Activated CD8-positive, alpha-beta T cell treated with anti-CD3 and anti-CD28 coated beads for 36 hours (primary cell): ENCODE measurements at regions not wholly inside any gene's neighbourhood (a gene's known extent, or its start where the extent isn't known, plus 50 kb on each side); places are given as distances from the start of the nearest gene placed in this dataset.

Experiments used
- ATAC-seq: fragments of 200-7000 bp; cut with Tn5 transposase; one replicate; pipeline ENCODE4 v1.10.0; 2021; ENCODE audit warnings: mild to moderate bottlenecking, moderate library complexity
- CTCF ChIA-PET: fragments of 350-600 bp; sonication (Branson Sonifier 250); formaldehyde crosslinking; loops from one replicate; lab custom pipeline; 2021; ENCODE audit warnings: antibody characterized with exemption; lab: Charles Lee
- POLR2A ChIA-PET: fragments of 350-600 bp; sonication (Branson Sonifier 250); formaldehyde crosslinking; loops from one replicate; lab custom pipeline; 2021; ENCODE audit warnings: antibody characterized with exemption; lab: Charles Lee
- DNase-seq: peaks from one replicate; pipeline ENCODE4 v3.0.0-alpha.2; 2020
- H3K27ac Mint-ChIP-seq: one replicate; pipeline ENCODE4 v1.8.0; 2021; ENCODE audit warnings: mild to moderate bottlenecking, mixed read lengths
- H3K27me3 Mint-ChIP-seq: one replicate; pipeline ENCODE4 v1.8.0; 2021; ENCODE audit warnings: mixed read lengths
- H3K36me3 Mint-ChIP-seq: one replicate; pipeline ENCODE4 v1.8.0; 2021; ENCODE audit warnings: low read depth, mixed read lengths
- H3K4me1 Mint-ChIP-seq: one replicate; pipeline ENCODE4 v1.8.0; 2021; ENCODE audit warnings: low read depth, mixed read lengths
- H3K4me3 Mint-ChIP-seq: one replicate; pipeline ENCODE4 v1.8.0; 2021; ENCODE audit warnings: mild to moderate bottlenecking, moderate library complexity, mixed read lengths
- H3K9me3 Mint-ChIP-seq: one replicate; pipeline ENCODE4 v1.8.0; 2021; ENCODE audit warnings: mixed read lengths
- intact Hi-C: fragments of 100-400 bp; cut with micrococcal nuclease; formaldehyde crosslinking; loops from one replicate; pipeline ENCODE4 v1.10.0; 2022
- TF ChIP-seq, protein P1 (sequence below): fragments of 200-600 bp; IDR thresholded peaks from one replicate; pipeline ENCODE4 v1.8.0; 2022; ENCODE audit warnings: antibody characterized with exemption, mild to moderate bottlenecking

DNA sequence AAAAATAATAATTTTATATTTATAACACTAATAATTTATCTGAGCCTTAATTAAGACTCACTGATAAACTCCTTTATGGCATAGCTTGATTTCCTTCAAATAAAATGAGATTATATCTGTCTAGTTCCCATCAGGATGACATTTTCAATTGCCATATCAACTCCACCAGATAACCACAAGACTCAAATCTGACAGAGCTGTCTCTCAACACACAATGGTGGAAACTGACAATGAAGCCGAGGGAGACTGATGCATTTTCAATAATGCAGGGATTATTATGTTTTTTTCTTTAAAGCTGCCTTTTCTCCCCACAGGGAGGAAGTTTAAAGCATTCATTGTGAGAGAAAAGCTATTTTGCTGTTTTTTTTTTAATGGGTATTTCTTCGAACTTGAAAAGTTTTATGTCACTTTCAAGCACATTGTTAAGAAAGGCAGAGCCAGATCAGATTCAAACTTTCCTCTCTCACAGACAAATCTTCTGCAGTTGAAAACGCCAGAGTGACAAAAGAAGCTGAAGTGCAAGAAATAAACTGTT is 1326.9 kb upstream of the MIR17HG start:
- ChIA-PET CTCF (no interaction called here), POLR2A (no interaction called here)
- H3K27me3 Mint-ChIP-seq = no peaks in the 10 kb centered on the region
- ATAC-seq (no peak), DNase-seq (no peak)
- H3K27ac Mint-ChIP-seq = no peak overlapping the region
- TF ChIP-seq, protein P1, sequence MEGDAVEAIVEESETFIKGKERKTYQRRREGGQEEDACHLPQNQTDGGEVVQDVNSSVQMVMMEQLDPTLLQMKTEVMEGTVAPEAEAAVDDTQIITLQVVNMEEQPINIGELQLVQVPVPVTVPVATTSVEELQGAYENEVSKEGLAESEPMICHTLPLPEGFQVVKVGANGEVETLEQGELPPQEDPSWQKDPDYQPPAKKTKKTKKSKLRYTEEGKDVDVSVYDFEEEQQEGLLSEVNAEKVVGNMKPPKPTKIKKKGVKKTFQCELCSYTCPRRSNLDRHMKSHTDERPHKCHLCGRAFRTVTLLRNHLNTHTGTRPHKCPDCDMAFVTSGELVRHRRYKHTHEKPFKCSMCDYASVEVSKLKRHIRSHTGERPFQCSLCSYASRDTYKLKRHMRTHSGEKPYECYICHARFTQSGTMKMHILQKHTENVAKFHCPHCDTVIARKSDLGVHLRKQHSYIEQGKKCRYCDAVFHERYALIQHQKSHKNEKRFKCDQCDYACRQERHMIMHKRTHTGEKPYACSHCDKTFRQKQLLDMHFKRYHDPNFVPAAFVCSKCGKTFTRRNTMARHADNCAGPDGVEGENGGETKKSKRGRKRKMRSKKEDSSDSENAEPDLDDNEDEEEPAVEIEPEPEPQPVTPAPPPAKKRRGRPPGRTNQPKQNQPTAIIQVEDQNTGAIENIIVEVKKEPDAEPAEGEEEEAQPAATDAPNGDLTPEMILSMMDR = no peak
- H3K9me3 Mint-ChIP-seq = no peaks in the 10 kb centered on the region
- H3K4me3 Mint-ChIP-seq = no peak overlapping the region
- no peaks in the 10 kb centered on the region for H3K36me3 Mint-ChIP-seq
- H3K4me1 Mint-ChIP-seq = no peaks in the 10 kb centered on the region
- intact Hi-C loops = no loop called here

DNA sequence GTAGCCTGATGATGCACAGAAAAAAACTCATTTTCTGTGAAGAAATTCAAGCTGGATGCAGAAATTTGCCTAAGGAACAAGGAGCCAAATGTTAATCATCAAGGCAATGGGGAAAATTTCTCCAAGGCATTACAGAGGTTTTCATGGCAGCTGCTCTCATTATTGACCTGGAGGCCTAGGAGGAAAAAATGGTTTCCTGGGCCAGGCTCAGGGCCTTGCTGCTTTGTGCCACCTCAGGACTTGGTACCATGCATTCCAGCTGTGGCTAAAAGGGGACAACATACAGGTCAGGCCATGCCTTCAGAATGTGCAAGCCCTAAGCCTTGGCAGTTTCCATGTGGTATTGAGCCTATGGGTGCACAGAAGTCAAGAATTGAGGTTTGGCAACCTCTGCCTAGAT is 1320.1 kb upstream of the MIR17HG start:
- Mint-ChIP-seq H3K27me3 (no peaks in the 10 kb centered on the region), H3K36me3 (no peaks in the 10 kb centered on the region), H3K27ac (no peak overlapping the region), H3K9me3 (peaks cover 25% of the 10 kb centered on the region), H3K4me1 (no peaks in the 10 kb centered on the region), H3K4me3 (no peak overlapping the region)
- ATAC-seq (no peak), DNase-seq (no peak)
- ChIA-PET POLR2A (no interaction called here), CTCF (no interaction called here)
- TF ChIP-seq, protein P1 = no peak
- intact Hi-C loops = no loop called here

DNA sequence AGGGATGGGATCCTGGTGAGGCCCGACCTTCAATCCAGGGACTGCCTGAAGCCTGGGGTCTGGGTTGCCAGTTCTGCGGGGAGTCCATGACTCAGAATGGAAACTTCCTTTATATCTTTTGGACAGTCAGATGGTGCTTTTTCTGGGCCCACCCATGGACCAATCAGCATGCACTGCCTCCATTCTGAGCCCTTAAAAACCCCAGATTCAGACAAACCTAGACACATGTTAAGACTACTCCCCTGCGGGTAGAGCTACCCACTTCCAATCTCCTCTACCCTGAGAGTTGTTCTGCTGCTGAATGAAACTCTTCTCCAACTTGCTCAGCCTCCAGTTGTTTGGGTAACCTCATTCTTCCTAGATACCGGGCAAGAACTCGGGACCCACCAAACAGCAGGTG is 1315.2 kb upstream of the MIR17HG start:
- H3K9me3 Mint-ChIP-seq = peaks cover 23% of the 10 kb centered on the region
- CTCF ChIA-PET = no interaction called here
- POLR2A ChIA-PET = no interaction called here
- H3K36me3 Mint-ChIP-seq = no peaks in the 10 kb centered on the region
- no peaks in the 10 kb centered on the region for H3K27me3 Mint-ChIP-seq
- H3K27ac Mint-ChIP-seq = no peak overlapping the region
- no peak overlapping the region for H3K4me3 Mint-ChIP-seq
- intact Hi-C loops = no loop called here
- TF ChIP-seq, protein P1 = no peak
- DNase-seq (no peak), ATAC-seq (no peak)
- no peaks in the 10 kb centered on the region for H3K4me1 Mint-ChIP-seq

DNA sequence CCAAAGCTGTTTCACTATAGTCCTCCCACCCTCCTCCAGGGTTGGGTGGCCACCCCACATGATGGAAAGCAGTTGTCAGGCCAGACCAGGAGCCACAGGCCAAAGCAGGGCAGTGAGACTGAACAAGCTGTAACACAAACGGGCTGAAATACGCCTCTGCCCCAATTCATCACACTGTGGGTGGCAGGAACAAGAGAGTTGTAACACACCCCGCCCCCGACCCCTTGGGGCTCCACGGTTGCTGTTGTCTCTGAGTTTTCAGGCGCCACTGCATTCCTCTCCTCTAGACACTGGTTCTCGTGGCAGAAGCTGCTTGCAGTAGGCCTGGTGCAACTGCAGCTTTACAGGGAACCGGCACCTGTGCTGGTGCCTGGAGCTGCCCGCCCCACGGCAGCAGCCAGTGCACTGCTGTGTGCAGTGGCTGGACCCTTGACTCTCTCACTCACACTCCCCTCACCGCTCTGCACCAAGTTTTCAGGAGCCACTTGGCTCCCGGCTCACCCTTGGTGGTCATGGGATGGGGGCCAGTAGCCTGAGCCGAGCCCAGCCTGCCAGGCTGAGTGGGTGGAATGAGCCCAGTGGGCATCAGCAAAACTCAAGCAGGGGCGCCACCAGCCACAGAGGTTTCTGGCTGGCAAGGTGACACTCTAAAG is 1314.5 kb upstream of the MIR17HG start:
- Mint-ChIP-seq H3K4me3 (no peak overlapping the region), H3K27ac (no peak overlapping the region), H3K4me1 (no peaks in the 10 kb centered on the region), H3K27me3 (no peaks in the 10 kb centered on the region), H3K9me3 (peaks cover 22% of the 10 kb centered on the region), H3K36me3 (no peaks in the 10 kb centered on the region)
- intact Hi-C loops = no loop called here
- no peak for ATAC-seq
- ChIA-PET POLR2A (no interaction called here), CTCF (no interaction called here)
- TF ChIP-seq, protein P1 = no peak
- DNase-seq = no peak

DNA sequence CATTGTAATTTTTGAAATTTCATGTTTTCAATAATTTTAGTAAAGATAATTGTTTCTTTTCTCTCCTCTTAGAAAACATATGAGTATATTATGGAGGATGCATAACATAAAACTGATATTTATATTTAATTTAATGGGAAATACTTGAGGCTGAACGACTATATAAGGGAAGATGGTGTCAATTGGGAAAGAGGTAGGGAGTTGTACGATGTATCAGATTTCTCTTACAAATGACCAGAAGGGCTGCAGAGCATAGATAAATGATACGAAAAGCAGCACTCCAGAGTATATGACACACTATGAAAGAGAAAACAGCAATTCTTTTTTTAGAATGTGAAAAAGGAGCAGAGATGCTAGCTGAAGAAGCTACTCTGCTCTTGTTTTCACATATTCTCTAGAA is 1308.0 kb upstream of the MIR17HG start:
- no peak overlapping the region for H3K27ac Mint-ChIP-seq
- H3K36me3 Mint-ChIP-seq = no peaks in the 10 kb centered on the region
- POLR2A ChIA-PET = no interaction called here

More for the DNA sequence above, 1308.0 kb upstream of the MIR17HG start:
- no peak overlapping the region for H3K4me3 Mint-ChIP-seq
- peaks cover 17% of the 10 kb centered on the region for H3K9me3 Mint-ChIP-seq
- H3K4me1 Mint-ChIP-seq = no peaks in the 10 kb centered on the region
- no peak for ATAC-seq
- intact Hi-C loops = no loop called here
- no peaks in the 10 kb centered on the region for H3K27me3 Mint-ChIP-seq
- no peak for DNase-seq
- TF ChIP-seq, protein P1 = no peak
- CTCF ChIA-PET = no interaction called here
